Stomach (tissue), 8 donors: ENCODE measurements at regions not wholly inside any gene's neighbourhood (a gene's known extent, or its start where the extent isn't known, plus 50 kb on each side); places are given as distances from the start of the nearest gene placed in this dataset.

ENCODE experiments used
- DNase-seq, 2 donors: peaks; one replicate each; pipeline versions ENCODE4 v3.0.0 to v3.0.0-alpha.2; 2013 to 2019
- H3K27ac ChIP-seq, 5 donors: fragments of 200-600 bp in 4 of 5; sonication (generic) in 4 of 5; one replicate each; pipeline ENCODE4 v1.5.1; 2013 to 2019; ENCODE audit warnings: mild to moderate bottlenecking in 1 of 5, moderate library complexity in 1 of 5
- H3K27me3 ChIP-seq, 3 donors: fragments of 200-600 bp; sonication (generic); one replicate each; pipeline ENCODE4 v1.5.1; 2017 to 2019; ENCODE audit warnings: mixed run types in 1 of 3
- H3K36me3 ChIP-seq, 4 donors: fragments of 200-600 bp; sonication (generic); 1 replicate in 3 of 4; 2 replicates in 1 of 4; pipeline ENCODE4 v1.5.1; 2016 to 2019
- H3K4me1 ChIP-seq, 4 donors: fragments of 200-600 bp; sonication (generic); one replicate each; pipeline ENCODE4 v1.5.1; 2016 to 2019
- H3K4me3 ChIP-seq, 4 donors: fragments of 200-600 bp; sonication (generic) in 3 of 4; one replicate each; pipeline ENCODE4 v1.5.1; 2016 to 2019; ENCODE audit warnings: mild to moderate bottlenecking in 1 of 4
- H3K9me3 ChIP-seq, 4 donors: fragments of 200-600 bp; sonication (generic); one replicate each; pipeline ENCODE4 v1.5.1; 2016 to 2019
- CTCF ChIP-seq, 7 experiments: fragments of 450-650 bp in 4 of 7; fragments of 200-600 bp in 3 of 7; sonication (generic) in 3 of 7; IDR thresholded peaks; one replicate each; pipeline ENCODE4 v1.5.1; 2016 to 2019; ENCODE audit warnings: antibody characterized with exemption in 7 of 7, control low read depth in 2 of 7, mild to moderate bottlenecking in 1 of 7
- EP300 ChIP-seq: sonication (generic); formaldehyde crosslinking; IDR thresholded peaks from one replicate; pipeline ENCODE4 v1.6.1; 2017; ENCODE audit warnings: antibody characterized with exemption
- POLR2A ChIP-seq, 4 donors: fragments of 450-650 bp; IDR thresholded peaks; one replicate each; pipeline ENCODE4 v1.6.1; 2016; ENCODE audit warnings: antibody characterized with exemption in 4 of 4, control low read depth in 2 of 4, mild to moderate bottlenecking in 1 of 4, moderate library complexity in 1 of 4
- POLR2AphosphoS5 ChIP-seq, 3 donors: sonication (generic); formaldehyde crosslinking; IDR thresholded peaks; one replicate each; pipeline ENCODE4 v1.6.1; 2016; ENCODE audit warnings: antibody characterized with exemption in 3 of 3
- WGBS, 5 donors: extraction: QIAGEN DNeasy Blood & Tissue Kit in 3 of 5; methylation state at CpG; one replicate each; pipeline versions ENCODE4 v1.1.5 to v1.1.7; 2013 to 2018; 5-methylcytosine and 5-hydroxymethylcytosine counted together
- intact Hi-C: fragments of 100-400 bp; cut with DNase I; formaldehyde crosslinking; loops from one replicate; pipeline ENCODE4 v1.15.1; 2023; ENCODE audit warnings: low total_unique reads
- donor health status: healthy with polysubstance abuse.
- donor health status: Bipolar disorder and iron deficiency.
- donor health status: healthy.

- DNase-seq: no peak
- intact Hi-C loops: no loop called here
- no peaks in the 10 kb centered on the region for H3K4me1 ChIP-seq
- WGBS, 5 donors: 74 to 90% (median 81%) methylated on average over 5 of the region's 5 CpGs
- H3K4me3 ChIP-seq: no peak overlapping the region
- no peak overlapping the region for H3K27ac ChIP-seq
- no peak for TF ChIP-seq CTCF (IDR thresholded peaks at IDR 0.05)
- no peak for TF ChIP-seq EP300
- TF ChIP-seq POLR2AphosphoS5 (IDR thresholded peaks at IDR 0.05): no peak
- TF ChIP-seq POLR2A (IDR thresholded peaks at IDR 0.05): no peak
- no peaks in the 10 kb centered on the region for H3K36me3 ChIP-seq
- no peaks in the 10 kb centered on the region for H3K27me3 ChIP-seq
- H3K9me3 ChIP-seq: no peaks in the 10 kb centered on the region
Measured at GRCh38 chr2:19124135-19124534, 234.3 kb downstream of the OSR1 start.

- H3K27me3 ChIP-seq: no peaks in the 10 kb centered on the region
- intact Hi-C loops: no loop called here
- TF ChIP-seq POLR2AphosphoS5 (IDR thresholded peaks at IDR 0.05) (no peak), EP300 (no peak), POLR2A (IDR thresholded peaks at IDR 0.05) (no peak), CTCF (IDR thresholded peaks at IDR 0.05) (no peak)
- no peaks in the 10 kb centered on the region for H3K36me3 ChIP-seq
- H3K4me3 ChIP-seq: no peak overlapping the region
- WGBS, 5 donors: 74 to 94% (median 86%) methylated on average over 2 of the region's 2 CpGs
- H3K4me1 ChIP-seq: no peaks in the 10 kb centered on the region
- no peak overlapping the region for H3K27ac ChIP-seq
- DNase-seq: no peak
- no peaks in the 10 kb centered on the region for H3K9me3 ChIP-seq
Measured at GRCh38 chr2:19123556-19123955, 234.9 kb downstream of the OSR1 start.

GRCh38 chr2:19122220-19122619 lies 236.2 kb downstream of the OSR1 start:
- TF ChIP-seq CTCF (IDR thresholded peaks at IDR 0.05): no peak
- TF ChIP-seq EP300: no peak
- TF ChIP-seq POLR2AphosphoS5 (IDR thresholded peaks at IDR 0.05): no peak
- no peak for TF ChIP-seq POLR2A (IDR thresholded peaks at IDR 0.05)
- H3K27me3 ChIP-seq: no peaks in the 10 kb centered on the region

GRCh38 chr2:19120941-19121750 lies 237.3 kb downstream of the OSR1 start:
- DNase-seq: no peak
- TF ChIP-seq CTCF (IDR thresholded peaks at IDR 0.05) (no peak), POLR2AphosphoS5 (IDR thresholded peaks at IDR 0.05) (no peak), EP300 (no peak), POLR2A (IDR thresholded peaks at IDR 0.05) (no peak)
- Histone ChIP-seq H3K4me1 (no peaks in the 10 kb centered on the region), H3K9me3 (no peaks in the 10 kb centered on the region), H3K27me3 (no peaks in the 10 kb centered on the region), H3K27ac (no peak overlapping the region), H3K36me3 (no peaks in the 10 kb centered on the region), H3K4me3 (no peak overlapping the region)
- intact Hi-C loops: no loop called here
- 68 to 77% (median 76%) methylated on average over 12 of the region's 12 CpGs for WGBS, 5 donors

More at GRCh38 chr2:19122220-19122619, 236.2 kb downstream of the OSR1 start:
- Histone ChIP-seq H3K27ac (no peak overlapping the region), H3K4me3 (no peak overlapping the region), H3K9me3 (no peaks in the 10 kb centered on the region), H3K36me3 (no peaks in the 10 kb centered on the region), H3K4me1 (no peaks in the 10 kb centered on the region)
- 82 to 88% (median 86%) methylated on average over 1 of the region's 1 CpG for WGBS, 5 donors
- intact Hi-C loops: no loop called here
- DNase-seq: no peak
